ENCODE measurements at regions not wholly inside any gene's neighbourhood (a gene's known extent, or its start where the extent isn't known, plus 50 kb on each side); places are given as distances from the start of the nearest gene placed in this dataset.

- no peak for DNase-seq
Observed at GRCh38 chr5:89384391-89384790, 501.4 kb upstream of the MEF2C start.

- no peak for DNase-seq
Observed at GRCh38 chr5:89380635-89381034, 497.7 kb upstream of the MEF2C start.

- no peak for DNase-seq
Observed at GRCh38 chr5:89377767-89378455, 494.9 kb upstream of the MEF2C start.

GRCh38 chr5:89374818-89375521 is 492.0 kb upstream of the MEF2C start:
- DNase-seq: no peak

GRCh38 chr5:89374144-89374784 is 491.3 kb upstream of the MEF2C start:
- no peak for DNase-seq

- DNase-seq: no peak
Observed at GRCh38 chr5:89372176-89372575, 489.2 kb upstream of the MEF2C start.

- DNase-seq: no peak
Observed at GRCh38 chr5:89371646-89372045, 488.7 kb upstream of the MEF2C start.

- DNase-seq: no peak
Observed at GRCh38 chr5:89359046-89359445, 476.1 kb upstream of the MEF2C start.

- no peak for DNase-seq
Observed at GRCh38 chr5:89353837-89354551, 471.0 kb upstream of the MEF2C start.

- DNase-seq: no peak
Observed at GRCh38 chr5:89351975-89352374, 469.0 kb upstream of the MEF2C start.

GRCh38 chr5:89351222-89351621 is 468.2 kb upstream of the MEF2C start:
- DNase-seq: peak; percentile 7 to 60 (median 36)

GRCh38 chr5:89350684-89351083 is 467.7 kb upstream of the MEF2C start:
- no peak for DNase-seq

GRCh38 chr5:89349246-89349980 is 466.4 kb upstream of the MEF2C start:
- DNase-seq: no peak

GRCh38 chr5:89346573-89346972 is 463.6 kb upstream of the MEF2C start:
- DNase-seq: peak; percentile 14 to 47 (median 45)

GRCh38 chr5:89343666-89344065 is 460.7 kb upstream of the MEF2C start:
- peak; percentile 24 to 41 (median 39) for DNase-seq

- DNase-seq: no peak
Observed at GRCh38 chr5:89342106-89342876, 459.3 kb upstream of the MEF2C start.

- no peak for DNase-seq
Observed at GRCh38 chr5:89338935-89339334, 456.0 kb upstream of the MEF2C start.

GRCh38 chr5:89336111-89336510 is 453.1 kb upstream of the MEF2C start:
- DNase-seq: no peak

GRCh38 chr5:89330140-89330539 is 447.2 kb upstream of the MEF2C start:
- DNase-seq: peak; percentile 5 to 68 (median 52)

GRCh38 chr5:89327608-89328007 is 444.6 kb upstream of the MEF2C start:
- DNase-seq: no peak

- peak; percentile 43 to 80 (median 72) for DNase-seq
Observed at GRCh38 chr5:89324990-89325389, 442.0 kb upstream of the MEF2C start.
